HG02623 (cell line): ENCODE measurements at regions not wholly inside any gene's neighbourhood (a gene's known extent, or its start where the extent isn't known, plus 50 kb on each side); places are given as distances from the start of the nearest gene placed in this dataset.

Experiments used
- ATAC-seq: cut with Tn5 transposase; IDR thresholded peaks from one replicate; pipeline ENCODE4 v1.9.1; 2021; ENCODE audit warnings: moderate library complexity; ENCODE audit not compliant: unreplicated experiment

DNA sequence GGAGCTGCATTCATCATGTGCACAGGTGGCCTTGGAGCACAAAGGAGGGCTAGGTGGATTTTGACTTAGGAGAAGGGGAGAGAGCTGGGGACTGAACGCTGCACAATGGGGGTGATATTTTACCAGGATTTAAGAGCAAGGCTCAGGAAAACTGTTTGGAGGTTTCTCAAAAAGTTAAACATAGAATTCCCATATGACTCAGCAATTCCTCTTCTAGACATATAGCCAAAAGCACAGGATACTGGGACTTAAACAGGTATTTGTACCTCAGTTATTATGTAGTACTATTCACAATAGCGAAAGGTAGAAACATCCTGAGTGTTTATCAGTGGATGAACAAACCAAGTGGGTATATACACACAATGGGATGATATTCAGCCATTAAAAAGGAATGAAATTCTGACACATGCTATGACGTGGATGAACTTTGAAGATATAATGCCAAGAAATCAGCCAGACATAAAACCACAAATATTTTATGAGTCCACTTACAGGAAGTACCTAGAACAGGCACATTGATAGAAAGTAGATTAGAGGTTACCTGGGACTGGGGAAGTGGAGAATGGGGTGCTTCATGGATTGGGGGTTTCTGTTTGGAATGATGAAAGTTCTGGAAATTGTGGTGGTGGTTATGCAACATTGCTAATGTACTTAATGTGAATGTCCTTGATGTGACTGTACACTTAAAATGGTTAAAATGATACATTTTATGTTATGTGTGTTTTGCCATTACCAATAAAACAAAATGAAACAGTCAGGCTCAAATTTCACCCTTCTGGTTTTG is 216.9 kb downstream of the HAUS1 start:
- ATAC-seq: no peak

GRCh38 chr18:46321955-46322354 is 217.8 kb downstream of the HAUS1 start:
- no peak for ATAC-seq

- ATAC-seq: no peak
Measured at GRCh38 chr18:46322411-46322891, 218.3 kb downstream of the HAUS1 start.

DNA sequence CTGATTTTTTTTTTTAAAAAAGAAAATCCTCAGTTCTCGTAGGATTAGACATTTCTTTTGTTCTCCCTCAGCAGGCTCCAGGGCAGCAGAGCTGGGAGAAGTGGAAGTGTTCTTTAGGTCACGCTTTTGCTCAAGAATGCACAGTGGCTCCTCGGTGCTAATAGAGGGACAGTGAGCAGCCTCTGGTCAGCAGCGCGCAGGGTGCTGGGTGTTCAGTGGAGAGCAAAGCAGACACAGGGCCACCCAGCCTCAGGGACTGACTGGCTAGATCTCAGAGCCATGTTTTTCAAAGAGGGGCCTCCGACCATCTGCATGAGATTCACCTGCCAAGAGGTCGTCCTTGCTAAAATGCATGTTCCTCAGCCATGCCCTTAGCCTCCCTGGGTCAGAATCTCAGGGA is 218.8 kb downstream of the HAUS1 start:
- no peak for ATAC-seq

GRCh38 chr18:46324087-46324955 is 220.1 kb downstream of the HAUS1 start:
- no peak for ATAC-seq

- ATAC-seq: no peak
Measured at GRCh38 chr18:46325895-46326294, 221.7 kb downstream of the HAUS1 start.

- no peak for ATAC-seq
Measured at GRCh38 chr18:46329736-46330246, 225.6 kb downstream of the HAUS1 start.

DNA sequence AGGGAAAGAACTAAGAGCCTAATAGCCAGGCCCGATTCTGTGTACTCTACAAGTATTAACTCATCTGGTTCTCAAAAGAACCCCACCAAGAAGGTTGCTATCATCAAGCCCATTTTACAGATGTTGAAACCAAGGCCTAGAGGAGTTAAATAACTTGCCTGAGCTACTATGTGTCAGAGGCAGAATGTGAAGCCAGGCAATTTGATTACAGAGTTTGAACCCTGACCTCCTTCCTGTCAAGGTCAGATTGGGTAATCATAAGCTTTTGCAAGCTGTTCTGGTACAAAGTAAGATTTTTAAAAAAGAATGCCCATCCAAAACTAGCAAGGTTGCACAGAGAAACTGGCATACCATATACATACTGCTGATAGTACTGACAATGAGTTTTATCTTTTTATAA is 227.1 kb downstream of the HAUS1 start:
- ATAC-seq: no peak

- no peak for ATAC-seq
Measured at GRCh38 chr18:46332286-46332801, 228.2 kb downstream of the HAUS1 start.

DNA sequence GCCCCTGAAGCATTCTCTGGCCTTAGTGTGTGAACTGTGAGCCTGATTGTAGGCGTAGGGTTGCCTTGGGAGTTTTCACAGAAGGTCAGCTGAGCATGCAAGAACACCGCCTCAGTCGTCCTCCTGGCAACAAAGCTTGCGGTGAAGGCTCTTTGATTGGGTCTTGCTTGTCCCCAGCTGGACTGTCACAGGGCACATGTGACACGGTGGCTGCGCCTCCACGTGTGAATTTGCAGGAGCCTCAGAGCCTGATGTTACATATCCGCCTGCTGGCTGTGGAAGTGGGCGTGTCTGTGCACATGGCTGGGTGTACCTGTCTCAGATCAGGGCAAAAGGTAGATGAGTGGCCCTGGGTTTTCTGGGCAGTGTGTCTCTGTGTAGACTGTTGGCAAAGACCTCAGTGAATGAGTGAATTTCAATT is 228.7 kb downstream of the HAUS1 start:
- no peak for ATAC-seq

GRCh38 chr18:46333431-46334135 is 229.4 kb downstream of the HAUS1 start:
- no peak for ATAC-seq

DNA sequence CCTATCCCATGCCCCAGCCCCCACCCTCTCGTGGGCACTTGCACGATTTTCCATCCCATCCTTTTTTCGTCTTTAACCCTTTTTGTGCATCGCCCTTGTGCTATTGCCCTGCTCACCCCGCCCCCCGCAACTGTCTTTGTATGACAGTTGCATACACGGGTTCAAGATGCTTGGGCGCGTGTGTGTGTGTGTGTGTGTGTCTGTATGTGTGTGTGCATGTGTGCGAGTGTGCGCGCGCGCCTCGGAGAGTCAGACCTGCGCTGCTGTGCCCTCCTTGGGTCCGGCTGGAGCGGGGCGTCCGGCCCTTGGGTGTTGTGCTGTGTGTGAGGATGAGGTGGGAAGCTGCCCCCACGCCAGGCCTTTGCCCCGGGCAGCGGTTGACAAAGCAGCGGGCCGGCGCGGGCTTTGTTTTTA is 230.7 kb downstream of the HAUS1 start:
- ATAC-seq: no peak

DNA sequence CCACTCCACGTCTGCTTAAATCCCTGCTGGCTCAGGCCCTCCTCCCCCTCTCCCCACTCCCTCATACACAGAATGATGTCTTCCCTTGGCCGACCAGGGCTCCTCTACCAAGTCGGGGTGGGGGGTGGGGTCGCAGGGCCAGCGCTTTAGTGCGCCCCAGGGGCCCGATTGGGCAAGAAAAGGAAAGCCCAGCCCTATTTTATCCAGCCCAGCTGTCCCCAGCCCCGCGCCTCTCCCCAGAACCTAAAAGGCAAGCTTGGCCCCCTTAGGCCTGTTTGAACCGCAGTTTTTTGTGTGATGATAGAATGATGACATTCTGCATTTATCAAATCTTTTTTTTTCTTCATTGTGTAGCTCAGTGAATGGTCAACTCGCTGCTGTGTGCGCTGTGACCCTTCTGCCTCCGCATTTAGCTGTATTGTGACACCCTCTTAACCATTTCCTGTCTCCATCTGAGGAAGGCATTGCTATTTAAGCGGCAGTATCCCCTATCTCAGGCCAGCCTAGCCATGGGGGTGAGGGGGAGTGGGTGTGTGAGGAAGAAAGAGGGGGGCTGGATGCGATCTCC is 231.4 kb downstream of the HAUS1 start:
- no peak for ATAC-seq

DNA sequence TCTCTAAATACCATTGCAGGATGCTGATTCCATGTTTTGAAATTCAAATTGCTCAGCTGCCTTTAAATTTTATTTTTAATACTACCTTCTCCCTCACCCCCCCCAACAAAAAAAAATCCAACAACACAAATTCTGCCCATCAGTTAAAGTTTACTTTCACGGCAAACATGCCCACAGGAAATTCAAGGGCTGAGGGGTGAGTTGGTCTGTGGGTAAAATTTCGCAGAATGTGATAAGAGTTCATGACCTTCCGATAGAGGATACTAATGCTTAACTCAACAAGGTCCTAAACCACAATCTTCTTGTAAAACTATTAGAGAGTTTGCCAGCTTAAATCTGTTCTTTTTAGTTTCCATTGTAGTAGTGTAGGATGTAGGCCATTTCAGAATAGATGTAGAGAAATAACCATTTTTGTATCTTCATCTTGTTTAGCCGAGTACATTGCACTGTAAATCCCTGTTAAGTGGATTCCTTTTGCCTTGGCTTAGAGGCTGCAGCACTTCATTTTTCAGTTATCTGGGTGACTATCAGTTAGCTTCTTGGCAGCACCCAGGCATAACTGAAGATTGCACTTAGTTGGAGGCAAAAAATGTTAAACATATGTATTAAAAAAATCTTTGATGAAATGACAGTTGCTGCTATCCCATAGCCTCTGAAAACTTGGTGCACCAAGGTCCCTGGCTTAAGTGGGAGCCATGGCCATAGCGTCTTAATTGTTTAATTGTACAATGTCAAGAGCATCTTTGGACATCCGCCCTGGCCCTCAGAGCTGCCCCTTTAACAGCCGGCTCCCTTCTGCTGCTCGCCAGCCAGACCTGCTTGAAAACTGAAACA is 232.3 kb downstream of the HAUS1 start:
- ATAC-seq: no peak

DNA sequence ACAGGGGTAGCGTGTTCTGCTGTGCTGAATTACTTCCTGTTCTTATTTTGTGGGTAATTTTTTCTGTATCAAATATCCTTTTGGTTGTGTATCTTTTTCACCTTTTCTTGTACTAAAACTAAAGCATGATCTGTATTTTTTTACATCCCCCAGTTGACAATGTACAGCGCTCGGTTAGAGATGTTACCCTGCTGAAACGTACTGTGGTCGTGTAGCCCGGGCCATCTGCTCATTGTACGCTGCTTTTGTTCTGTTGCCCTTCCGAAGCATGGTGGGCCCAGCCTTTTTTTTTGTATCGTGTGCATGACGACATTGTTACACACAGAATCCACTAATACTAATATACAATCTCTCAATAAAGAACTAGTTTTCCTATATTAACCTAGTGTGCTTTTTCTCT is 233.1 kb downstream of the HAUS1 start:
- ATAC-seq: no peak

GRCh38 chr18:46338205-46338604 is 234.0 kb downstream of the HAUS1 start:
- no peak for ATAC-seq

GRCh38 chr18:46338766-46339165 is 234.6 kb downstream of the HAUS1 start:
- ATAC-seq: no peak

GRCh38 chr18:46340716-46341115 is 236.5 kb downstream of the HAUS1 start:
- ATAC-seq: no peak

DNA sequence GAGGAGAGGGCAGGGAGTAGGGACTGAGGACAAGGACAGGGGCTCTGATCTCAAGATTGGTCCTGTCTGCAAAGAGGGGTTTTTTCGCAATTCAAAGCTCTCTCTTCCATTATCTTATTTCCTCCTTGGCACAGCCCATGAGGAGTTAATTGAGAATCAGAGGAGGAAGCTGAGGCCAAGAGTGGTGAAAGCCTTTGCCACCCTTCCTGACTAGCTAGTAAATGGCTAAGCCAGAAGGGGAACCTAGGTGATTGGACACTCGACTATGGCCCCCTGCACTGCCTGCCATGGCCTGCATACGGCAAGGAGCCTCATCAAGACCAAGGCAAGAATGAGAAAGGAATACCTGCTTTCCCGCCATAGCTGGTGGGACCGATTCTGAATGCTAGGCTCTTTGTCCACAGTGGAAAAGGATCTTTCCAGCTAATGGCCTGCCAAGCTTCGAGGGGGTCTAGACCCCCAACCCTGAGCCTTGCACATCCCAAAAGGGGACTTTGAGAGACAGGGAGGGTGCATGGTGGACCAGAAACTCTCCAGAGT is 237.9 kb downstream of the HAUS1 start:
- no peak for ATAC-seq
